IPS-NIHi7 (cell line): ENCODE measurements at regions not wholly inside any gene's neighbourhood (a gene's known extent, or its start where the extent isn't known, plus 50 kb on each side); places are given as distances from the start of the nearest gene placed in this dataset.
A peak's percentile ranks its signal among the peaks of the same experiment; 100 is the strongest.
"Not testable (repeated sequence)": the region's sequence is repeated elsewhere in the genome, so short reads cannot be mapped to it uniquely, and the experiment has no call there.

ENCODE experiments used
- DNase-seq: peaks from one replicate; pipeline ENCODE4 v3.0.0; 2012; ENCODE audit warnings: mixed read lengths; ENCODE audit errors: extremely low spot score

GRCh38 chr16:79834720-79835119, 234.2 kb upstream of the MAF start:
- DNase-seq = no peak

DNA sequence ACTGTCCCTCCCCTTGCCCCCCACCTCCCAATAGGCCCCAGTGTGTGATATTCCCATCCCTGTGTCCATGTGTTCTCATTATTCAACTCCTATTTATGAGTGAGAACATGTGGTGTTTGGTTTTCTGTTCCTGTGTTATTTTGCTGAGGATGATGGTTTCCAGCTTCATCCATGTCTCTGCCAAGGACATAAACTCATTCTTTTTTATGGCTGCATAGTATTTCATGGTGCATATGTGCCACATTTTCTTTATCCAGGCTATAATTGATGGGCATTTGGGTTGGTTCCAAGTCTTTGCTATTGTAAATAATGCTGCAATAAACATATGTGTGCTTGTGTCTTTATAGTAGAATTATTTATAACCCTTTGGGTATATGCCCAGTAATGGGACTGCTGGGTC, 233.5 kb upstream of the MAF start:
- not testable (repeated sequence) for DNase-seq

GRCh38 chr16:79833559-79833958, 233.0 kb upstream of the MAF start:
- no peak for DNase-seq

DNA sequence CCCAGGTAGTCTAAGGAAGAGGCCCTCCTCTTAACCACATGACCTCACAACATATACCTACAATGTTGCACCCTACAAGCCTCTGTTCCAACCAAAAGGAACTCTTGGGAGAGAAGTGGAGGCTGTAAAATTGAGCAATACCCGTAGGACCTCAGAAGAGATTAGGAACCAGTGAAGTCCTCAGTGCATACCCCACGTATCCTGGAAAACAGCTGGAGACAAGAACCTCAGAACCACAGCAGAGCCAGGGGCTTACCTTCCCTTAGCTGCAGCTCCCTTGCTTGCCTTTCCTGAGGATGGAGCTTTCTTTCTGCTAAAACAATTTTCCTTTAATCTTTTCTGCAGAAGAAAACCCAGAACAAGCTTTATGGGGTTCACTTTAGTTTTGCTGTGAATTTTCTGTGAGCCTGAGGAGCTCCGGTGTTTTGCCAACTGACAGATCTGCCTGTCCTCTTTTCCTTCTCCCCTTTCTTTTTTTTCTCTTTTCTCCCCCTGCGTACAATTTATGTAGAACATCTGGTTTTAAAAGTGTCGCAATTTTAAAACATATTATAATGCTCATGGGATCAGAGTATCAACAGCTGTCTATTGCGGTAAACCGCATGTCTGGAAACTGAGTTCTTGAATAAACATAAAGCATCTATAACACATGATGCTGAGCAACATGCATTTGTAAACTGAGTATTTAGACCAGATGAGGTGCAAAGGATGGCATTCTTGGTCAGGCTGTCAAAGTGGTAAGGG, 226.4 kb upstream of the MAF start:
- no peak for DNase-seq

- DNase-seq = no peak
Measured at GRCh38 chr16:79825002-79825401, 224.5 kb upstream of the MAF start.

DNA sequence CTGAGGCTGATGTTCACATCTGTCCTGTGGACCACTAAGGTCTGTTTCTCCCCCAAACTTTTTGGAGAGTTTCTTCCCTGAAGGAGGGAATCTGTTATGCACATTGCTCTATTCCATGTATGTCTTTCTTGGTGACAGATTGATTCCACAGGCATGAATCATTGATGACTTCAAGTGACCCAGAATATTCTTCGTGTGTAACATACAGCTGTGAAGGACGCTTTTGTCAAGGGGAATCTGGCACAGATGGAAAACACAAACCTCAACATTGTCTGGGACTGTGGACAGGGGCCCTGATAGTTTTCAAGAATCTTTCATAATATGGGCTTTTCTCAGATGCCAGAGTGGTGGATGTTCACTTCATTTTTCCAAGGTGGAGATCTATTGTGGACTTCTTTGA, 223.1 kb upstream of the MAF start:
- DNase-seq = no peak

DNA sequence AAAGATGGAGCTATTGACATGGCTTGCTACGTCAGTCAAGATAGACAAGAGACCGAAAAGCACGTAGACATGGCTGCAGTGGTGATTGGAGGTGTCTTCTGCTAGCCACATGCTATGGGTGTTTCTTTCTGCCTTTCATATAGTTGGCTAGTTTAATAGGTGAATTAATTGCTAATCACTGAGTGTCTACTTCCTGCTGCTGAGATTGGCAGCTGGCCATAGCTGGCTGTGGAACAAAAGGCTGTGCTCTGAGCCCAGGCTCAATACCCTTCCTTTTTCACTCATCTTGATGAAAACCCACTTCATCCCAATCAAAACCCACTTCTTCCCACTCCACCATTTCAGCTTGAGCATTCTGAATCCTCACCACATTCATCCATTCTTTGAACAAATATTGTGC, 221.4 kb upstream of the MAF start:
- DNase-seq = no peak

GRCh38 chr16:79816081-79816497, 215.6 kb upstream of the MAF start:
- no peak for DNase-seq

DNA sequence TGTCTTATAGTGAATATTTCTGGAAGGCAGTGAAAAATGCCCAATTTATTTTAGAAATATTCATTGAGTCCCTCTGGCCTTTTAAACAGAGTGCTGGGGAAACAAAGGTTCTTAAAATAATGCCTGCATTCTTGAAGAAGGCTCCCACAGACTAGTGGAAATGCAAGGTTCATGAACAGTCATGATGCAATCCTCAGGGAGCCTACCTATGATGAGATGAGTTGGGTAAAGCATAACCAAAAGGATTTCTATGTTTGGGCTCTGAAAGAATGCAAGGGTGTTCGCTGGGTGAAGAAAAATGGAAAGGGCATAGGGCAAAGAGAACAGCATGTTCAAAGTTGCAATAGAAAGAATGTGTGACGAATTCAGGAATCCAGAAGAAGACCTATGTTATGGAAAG, 214.5 kb upstream of the MAF start:
- no peak for DNase-seq

GRCh38 chr16:79814124-79814523, 213.6 kb upstream of the MAF start:
- no peak for DNase-seq

DNA sequence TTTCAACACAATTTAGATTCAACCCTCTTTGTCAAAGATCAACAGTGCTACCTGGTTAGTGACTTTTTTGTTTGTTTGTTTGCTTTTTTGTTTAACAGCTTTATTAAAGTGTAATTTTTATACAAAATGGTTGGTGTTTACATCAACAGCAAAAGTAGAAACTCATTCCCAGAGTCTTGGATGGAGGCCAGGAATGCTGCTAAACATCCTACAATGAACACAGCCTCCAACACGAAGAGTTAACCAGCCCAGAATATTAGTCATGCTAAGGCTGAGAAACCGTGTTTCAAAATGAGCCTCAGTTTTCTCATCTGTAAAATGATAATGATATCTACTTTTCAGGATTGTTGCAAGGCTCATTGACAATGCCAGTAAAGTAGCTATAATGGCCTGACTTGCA, 211.0 kb upstream of the MAF start:
- DNase-seq = no peak

- DNase-seq = peak; percentile 13
Measured at GRCh38 chr16:79810449-79811189, 210.1 kb upstream of the MAF start.

DNA sequence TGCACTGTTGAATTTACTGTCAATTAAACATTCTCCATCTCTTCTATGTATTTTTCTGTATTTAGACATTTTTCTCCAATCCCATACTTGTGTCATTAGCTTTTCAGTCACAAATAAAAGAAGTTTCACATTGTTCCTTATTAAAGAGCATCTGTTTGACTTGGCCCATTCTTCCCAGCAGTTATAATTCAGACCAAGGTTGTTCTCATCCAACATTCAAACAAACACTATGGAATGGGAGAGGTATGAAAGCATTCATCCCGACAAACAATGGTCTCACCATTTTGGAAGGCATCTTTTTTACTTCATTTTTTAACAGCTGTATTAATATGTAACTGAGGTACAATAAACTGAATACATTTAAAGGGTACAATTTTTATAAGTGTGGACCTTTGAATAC, 208.8 kb upstream of the MAF start:
- DNase-seq = no peak

- DNase-seq = no peak
Measured at GRCh38 chr16:79808731-79809130, 208.2 kb upstream of the MAF start.

DNA sequence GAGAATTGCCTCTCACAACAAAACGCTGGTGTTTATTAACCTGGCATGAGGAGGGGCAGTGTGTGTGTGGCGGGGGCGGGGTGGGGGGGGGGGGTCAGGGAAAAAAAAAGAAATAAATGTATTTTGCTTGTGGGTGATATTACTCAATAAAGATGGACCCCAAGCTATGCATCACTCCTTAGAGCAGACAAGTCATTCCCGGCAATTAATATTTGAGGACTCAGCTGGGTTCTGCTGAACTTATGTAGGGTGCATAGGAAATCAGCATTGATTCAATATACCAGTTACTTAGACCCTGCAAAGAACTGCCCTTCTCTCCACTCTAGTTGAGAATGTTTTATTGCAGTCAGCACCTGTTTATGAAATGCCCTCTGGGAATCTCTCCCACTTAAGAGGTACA, 206.2 kb upstream of the MAF start:
- DNase-seq = no peak

DNA sequence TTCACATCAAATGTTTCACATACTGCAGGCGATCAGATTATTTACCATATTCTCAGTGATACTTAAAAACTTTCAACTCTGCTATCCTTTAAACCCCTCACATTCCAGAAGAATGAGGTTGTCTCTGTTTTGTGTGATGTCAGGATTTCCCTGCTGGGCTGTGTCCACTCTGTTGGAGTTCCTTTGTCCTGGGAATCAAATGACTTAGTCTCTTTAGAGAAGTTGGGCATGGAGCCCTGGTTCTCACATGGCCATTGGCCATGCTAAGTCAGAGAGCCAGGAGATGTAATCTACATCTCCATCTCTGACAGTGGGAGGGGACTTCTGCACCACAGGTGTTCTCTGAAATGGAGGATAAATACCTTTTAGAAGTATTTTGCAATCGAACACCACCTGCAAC, 205.1 kb upstream of the MAF start:
- DNase-seq = peak; percentile 30

- no peak for DNase-seq
Measured at GRCh38 chr16:79801646-79802045, 201.1 kb upstream of the MAF start.

DNA sequence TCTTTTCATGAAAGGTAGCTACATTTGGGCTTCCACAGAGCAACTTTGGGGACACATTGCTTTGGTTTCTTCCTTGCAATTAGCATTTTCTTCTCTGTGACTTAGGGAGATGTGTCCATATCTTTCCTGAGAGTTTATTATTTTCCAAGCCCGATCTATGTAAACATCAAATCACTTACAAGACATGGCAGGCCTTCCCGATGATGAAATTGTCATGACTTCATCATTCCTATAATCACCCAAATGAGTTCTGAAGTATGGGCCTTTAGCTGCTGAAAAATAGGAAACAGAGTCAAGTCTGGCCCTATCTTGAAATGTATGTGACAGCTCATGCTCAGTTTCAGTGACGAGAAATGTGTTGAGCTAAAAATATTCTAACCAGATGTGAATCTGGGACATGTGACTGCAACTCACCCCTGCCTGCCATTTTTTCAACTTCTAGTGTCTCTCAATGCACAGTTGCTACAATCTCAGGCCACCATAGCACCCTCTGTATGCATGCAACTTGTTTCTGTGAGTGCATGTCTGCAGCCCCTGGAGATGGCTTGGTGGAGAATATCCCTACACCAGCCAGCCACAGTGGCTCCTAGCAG, 199.6 kb upstream of the MAF start:
- DNase-seq = no peak

- no peak for DNase-seq
Measured at GRCh38 chr16:79798416-79799053, 198.0 kb upstream of the MAF start.

DNA sequence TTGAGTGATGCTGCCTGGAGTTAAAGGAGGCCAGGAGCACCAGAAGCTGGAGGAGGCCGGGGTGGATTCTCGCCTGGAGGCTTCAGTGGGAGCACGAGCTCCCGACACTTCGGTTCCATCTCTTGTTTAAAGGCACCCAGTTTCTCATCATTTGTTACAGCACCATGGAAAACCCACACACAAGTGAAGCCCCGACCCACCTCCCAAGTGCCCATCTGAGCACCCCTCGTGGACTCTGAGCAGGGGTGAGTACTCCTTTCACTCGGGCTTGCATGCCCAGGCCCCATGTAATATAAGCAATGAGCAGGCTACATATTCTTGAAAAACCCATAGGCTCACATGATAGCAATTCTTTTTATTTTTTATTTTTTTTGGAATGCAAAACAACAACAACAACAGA, 196.9 kb upstream of the MAF start:
- DNase-seq = no peak

- DNase-seq = no peak
Measured at GRCh38 chr16:79795556-79795955, 195.0 kb upstream of the MAF start.

- DNase-seq = no peak
Measured at GRCh38 chr16:79794941-79795340, 194.4 kb upstream of the MAF start.
